ENCODE measurements at regions not wholly inside any gene's neighbourhood (a gene's known extent, or its start where the extent isn't known, plus 50 kb on each side); places are given as distances from the start of the nearest gene placed in this dataset.

- Histone ChIP-seq H3K27ac (replicated peaks in 1 of 4) (no peak overlapping the region), H3K36me3 (no peaks in the 10 kb centered on the region), H3K27me3 (no peaks in the 10 kb centered on the region), H3K9me3 (no peaks in the 10 kb centered on the region), H3K4me3 (no peak overlapping the region), H3K4me1 (no peaks in the 10 kb centered on the region)
- intact Hi-C loops (cut with DNase I), result loop anchor here (10.0 kb wide), 3 partner anchors 158 to 378 kb away; partner anchors contain the start of gene ETAA1
- DNase-seq (ENCODE audit: extremely low spot score), result no peak
- 85% methylated on average over 2 of the region's 2 CpGs for WGBS
- TF ChIP-seq CTCF (IDR thresholded peaks at IDR 0.05) (no peak), POLR2A (IDR thresholded peaks at IDR 0.05; ENCODE audit: low read depth) (no peak), EP300 (IDR thresholded peaks at IDR 0.05) (no peak), POLR2AphosphoS5 (IDR thresholded peaks at IDR 0.05) (no peak)
Measured at GRCh38 chr2:67642961-67643360, 245.8 kb downstream of the ETAA1 start.

- WGBS, result 61% methylated on average over 3 of the region's 3 CpGs
- intact Hi-C loops (cut with DNase I), result loop anchor here (10.0 kb wide), 3 partner anchors 161 to 381 kb away; partner anchors contain the start of gene ETAA1
- Histone ChIP-seq H3K9me3 (no peaks in the 10 kb centered on the region), H3K27me3 (no peaks in the 10 kb centered on the region), H3K4me3 (no peak overlapping the region), H3K36me3 (no peaks in the 10 kb centered on the region), H3K27ac (replicated peaks in 1 of 4) (no peak overlapping the region), H3K4me1 (peaks cover 11 to 22% (median 19%) of the 10 kb centered on the region in 4 donors)
- TF ChIP-seq CTCF (IDR thresholded peaks at IDR 0.05), result no peak
- TF ChIP-seq POLR2A (IDR thresholded peaks at IDR 0.05; ENCODE audit: low read depth), result no peak
- TF ChIP-seq POLR2AphosphoS5 (IDR thresholded peaks at IDR 0.05), result no peak
- no peak for DNase-seq (ENCODE audit: extremely low spot score)
Measured at GRCh38 chr2:67645280-67646138, 248.4 kb downstream of the ETAA1 start.

- TF ChIP-seq EP300 (IDR thresholded peaks at IDR 0.05) (no peak), CTCF (IDR thresholded peaks at IDR 0.05) (no peak), POLR2A (IDR thresholded peaks at IDR 0.05; ENCODE audit: low read depth) (no peak), POLR2AphosphoS5 (IDR thresholded peaks at IDR 0.05) (no peak)
- Histone ChIP-seq H3K27ac (replicated peaks in 1 of 4) (no peak overlapping the region), H3K4me1 (peaks cover 21 to 35% (median 32%) of the 10 kb centered on the region in 4 donors), H3K4me3 (no peak overlapping the region), H3K27me3 (no peaks in the 10 kb centered on the region), H3K9me3 (no peaks in the 10 kb centered on the region), H3K36me3 (no peaks in the 10 kb centered on the region)
- intact Hi-C loops (cut with DNase I), result loop anchor here (10.0 kb wide), 3 partner anchors 162 to 382 kb away; partner anchors contain the start of gene ETAA1
- DNase-seq (ENCODE audit: extremely low spot score), result no peak
- WGBS, result 99% methylated on average over 6 of the region's 6 CpGs
Measured at GRCh38 chr2:67646714-67647333, 249.7 kb downstream of the ETAA1 start.

GRCh38 chr2:67649331-67650261, 252.5 kb downstream of the ETAA1 start:
- Histone ChIP-seq H3K4me1 (peaks cover 21 to 45% (median 38%) of the 10 kb centered on the region in 4 donors), H3K36me3 (no peaks in the 10 kb centered on the region), H3K27me3 (no peaks in the 10 kb centered on the region), H3K27ac (replicated peaks in 1 of 4) (peak overlapping the region; percentile 75 to 81 (median 76)), H3K4me3 (peak overlapping the region in 1 of 4 donors; percentile 6), H3K9me3 (no peaks in the 10 kb centered on the region)
- DNase-seq (ENCODE audit: extremely low spot score), result no peak
- intact Hi-C loops (cut with DNase I), result loop anchor here (5.0 to 10.0 kb wide), 7 partner anchors 165 to 1217 kb away; partner anchors contain the start of gene ETAA1
- 64% methylated on average over 9 of the region's 9 CpGs for whole genome bisulfite sequencing
- TF ChIP-seq CTCF (IDR thresholded peaks at IDR 0.05), result no peak
- TF ChIP-seq POLR2AphosphoS5 (IDR thresholded peaks at IDR 0.05), result peak; percentile 23 to 69
